Lower lobe of right lung (tissue), 2 donors: ENCODE measurements at regions not wholly inside any gene's neighbourhood (a gene's known extent, or its start where the extent isn't known, plus 50 kb on each side); places are given as distances from the start of the nearest gene placed in this dataset.

Experiments
- ATAC-seq, 2 donors: fragments of 200-7000 bp; cut with Tn5 transposase; one replicate each; pipeline ENCODE4 v1.9.1; 2020 to 2022; ENCODE audit warnings: mild to moderate bottlenecking in 2 of 2, moderate library complexity in 2 of 2
- DNase-seq: peaks from one replicate; pipeline ENCODE4 v3.0.0-alpha.2; 2020
- H3K27ac ChIP-seq: fragments of 200-600 bp; one replicate; pipeline ENCODE4 v1.8.0; 2022
- H3K27me3 ChIP-seq: fragments of 200-600 bp; one replicate; pipeline ENCODE4 v1.8.0; 2022; ENCODE audit warnings: low read depth
- H3K36me3 ChIP-seq: fragments of 200-600 bp; one replicate; pipeline ENCODE4 v1.8.0; 2022; ENCODE audit warnings: mild to moderate bottlenecking
- H3K4me1 ChIP-seq: fragments of 200-600 bp; one replicate; pipeline ENCODE4 v1.8.0; 2022
- H3K4me3 ChIP-seq: fragments of 200-600 bp; one replicate; pipeline ENCODE4 v1.8.0; 2022; ENCODE audit warnings: mild to moderate bottlenecking
- H3K9me3 ChIP-seq: fragments of 200-600 bp; one replicate; pipeline ENCODE4 v1.8.0; 2022
- intact Hi-C: fragments of 100-400 bp; cut with DNase I; formaldehyde crosslinking; loops from one replicate; pipeline ENCODE4 v1.11.0; 2022
- TF ChIP-seq, protein P1 (sequence below): fragments of 200-600 bp; IDR thresholded peaks from one replicate; pipeline ENCODE4 v1.8.0; 2022; ENCODE audit warnings: antibody characterized with exemption, mild to moderate bottlenecking
- donor health status: DM: no; HTN: yes; CAD: no; lungs with severe emphysema.

DNA sequence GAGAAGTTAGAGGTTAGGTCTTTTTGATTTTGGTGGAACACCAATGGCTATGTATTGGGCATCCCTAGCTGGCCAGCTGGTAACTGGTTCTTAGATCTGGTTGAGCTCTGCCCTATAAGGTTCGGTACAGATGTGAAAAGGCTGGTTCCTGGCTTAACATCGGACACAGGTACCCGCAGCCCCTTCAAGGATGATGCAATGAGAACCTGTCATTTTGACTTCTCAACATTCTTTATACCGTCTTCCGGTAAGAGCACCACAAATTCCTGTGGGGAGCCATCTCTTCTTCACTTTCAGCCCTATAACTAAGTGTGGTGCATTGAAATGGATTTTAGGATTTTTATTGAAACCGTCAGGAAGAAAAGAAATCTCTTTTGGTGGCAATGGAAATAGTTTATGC lies 222.8 kb downstream of the ADAMTS9 start:
- intact Hi-C loops = no loop called here
- ATAC-seq (no peak), DNase-seq (no peak)
- Histone ChIP-seq H3K27me3 (no peaks in the 10 kb centered on the region), H3K9me3 (no peaks in the 10 kb centered on the region), H3K36me3 (no peaks in the 10 kb centered on the region), H3K27ac (no peak overlapping the region), H3K4me1 (peaks cover 10% of the 10 kb centered on the region), H3K4me3 (no peak overlapping the region)
- TF ChIP-seq, protein P1, sequence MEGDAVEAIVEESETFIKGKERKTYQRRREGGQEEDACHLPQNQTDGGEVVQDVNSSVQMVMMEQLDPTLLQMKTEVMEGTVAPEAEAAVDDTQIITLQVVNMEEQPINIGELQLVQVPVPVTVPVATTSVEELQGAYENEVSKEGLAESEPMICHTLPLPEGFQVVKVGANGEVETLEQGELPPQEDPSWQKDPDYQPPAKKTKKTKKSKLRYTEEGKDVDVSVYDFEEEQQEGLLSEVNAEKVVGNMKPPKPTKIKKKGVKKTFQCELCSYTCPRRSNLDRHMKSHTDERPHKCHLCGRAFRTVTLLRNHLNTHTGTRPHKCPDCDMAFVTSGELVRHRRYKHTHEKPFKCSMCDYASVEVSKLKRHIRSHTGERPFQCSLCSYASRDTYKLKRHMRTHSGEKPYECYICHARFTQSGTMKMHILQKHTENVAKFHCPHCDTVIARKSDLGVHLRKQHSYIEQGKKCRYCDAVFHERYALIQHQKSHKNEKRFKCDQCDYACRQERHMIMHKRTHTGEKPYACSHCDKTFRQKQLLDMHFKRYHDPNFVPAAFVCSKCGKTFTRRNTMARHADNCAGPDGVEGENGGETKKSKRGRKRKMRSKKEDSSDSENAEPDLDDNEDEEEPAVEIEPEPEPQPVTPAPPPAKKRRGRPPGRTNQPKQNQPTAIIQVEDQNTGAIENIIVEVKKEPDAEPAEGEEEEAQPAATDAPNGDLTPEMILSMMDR = no peak

DNA sequence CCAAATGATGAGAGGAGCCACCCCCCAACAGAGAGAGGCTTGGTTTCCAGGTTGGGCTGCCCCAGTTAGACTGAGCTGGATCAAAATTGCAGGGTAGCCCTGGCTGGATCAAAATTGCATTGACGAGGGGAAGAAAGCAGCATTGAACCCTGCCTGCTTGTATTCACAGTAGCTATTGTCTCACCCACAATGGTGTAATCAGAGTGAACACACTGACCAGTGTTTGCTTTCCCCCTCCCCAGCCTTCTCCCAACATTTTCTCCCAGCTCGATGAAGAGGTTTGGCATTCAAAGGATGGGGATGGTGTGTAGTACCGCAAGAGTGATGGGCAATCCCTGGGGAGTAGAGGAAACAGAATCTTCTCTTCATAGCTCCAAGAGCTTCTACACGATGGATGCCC lies 223.8 kb downstream of the ADAMTS9 start:
- ATAC-seq = no peak
- Histone ChIP-seq H3K4me1 (peaks cover 10% of the 10 kb centered on the region), H3K36me3 (no peaks in the 10 kb centered on the region), H3K9me3 (no peaks in the 10 kb centered on the region), H3K4me3 (no peak overlapping the region), H3K27me3 (no peaks in the 10 kb centered on the region), H3K27ac (no peak overlapping the region)
- intact Hi-C loops = no loop called here
- no peak for DNase-seq
- TF ChIP-seq, protein P1 = no peak

DNA sequence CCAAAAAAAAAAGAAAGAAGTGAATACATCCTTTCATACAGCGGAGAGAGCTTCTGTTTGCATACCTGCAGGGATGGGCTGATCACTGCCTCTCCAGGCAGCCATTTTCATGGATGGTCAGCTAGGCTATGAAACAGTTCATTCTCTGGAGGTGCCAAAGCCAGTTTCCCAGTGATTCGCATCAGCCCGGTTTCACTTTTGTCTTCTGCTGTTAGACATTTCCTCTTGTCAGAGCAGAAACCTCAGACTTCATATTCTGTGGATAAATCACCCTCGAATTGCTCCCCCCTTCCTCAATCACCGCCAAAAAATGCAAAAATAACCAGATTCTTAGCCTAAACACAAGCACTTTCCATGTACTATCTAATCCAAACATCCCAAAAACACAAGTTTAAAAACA lies 225.6 kb downstream of the ADAMTS9 start:
- Histone ChIP-seq H3K4me1 (peaks cover 10% of the 10 kb centered on the region), H3K4me3 (no peak overlapping the region), H3K9me3 (no peaks in the 10 kb centered on the region), H3K27me3 (no peaks in the 10 kb centered on the region), H3K36me3 (no peaks in the 10 kb centered on the region), H3K27ac (no peak overlapping the region)
- ATAC-seq = no peak
- DNase-seq = no peak
- TF ChIP-seq, protein P1 = no peak
- intact Hi-C loops = no loop called here

DNA sequence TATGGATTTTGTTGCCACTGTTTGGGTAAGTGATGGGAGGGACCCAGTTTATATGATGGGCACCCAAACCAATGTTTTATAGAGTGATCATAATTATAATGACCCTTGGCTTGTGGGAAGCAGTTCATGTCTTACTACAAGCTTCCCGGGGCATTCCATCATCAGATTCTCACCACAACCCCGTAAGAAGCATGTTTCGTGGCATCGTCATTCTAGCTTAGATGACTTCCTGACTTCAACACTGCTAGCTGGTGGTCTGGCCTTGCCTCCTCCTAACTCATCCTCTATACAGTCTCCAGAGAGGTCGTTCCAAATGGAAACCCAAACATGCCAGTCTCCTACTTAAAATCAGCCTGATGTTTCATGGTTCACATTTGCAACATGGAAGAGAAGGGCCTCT lies 226.9 kb downstream of the ADAMTS9 start:
- ATAC-seq = no peak

DNA sequence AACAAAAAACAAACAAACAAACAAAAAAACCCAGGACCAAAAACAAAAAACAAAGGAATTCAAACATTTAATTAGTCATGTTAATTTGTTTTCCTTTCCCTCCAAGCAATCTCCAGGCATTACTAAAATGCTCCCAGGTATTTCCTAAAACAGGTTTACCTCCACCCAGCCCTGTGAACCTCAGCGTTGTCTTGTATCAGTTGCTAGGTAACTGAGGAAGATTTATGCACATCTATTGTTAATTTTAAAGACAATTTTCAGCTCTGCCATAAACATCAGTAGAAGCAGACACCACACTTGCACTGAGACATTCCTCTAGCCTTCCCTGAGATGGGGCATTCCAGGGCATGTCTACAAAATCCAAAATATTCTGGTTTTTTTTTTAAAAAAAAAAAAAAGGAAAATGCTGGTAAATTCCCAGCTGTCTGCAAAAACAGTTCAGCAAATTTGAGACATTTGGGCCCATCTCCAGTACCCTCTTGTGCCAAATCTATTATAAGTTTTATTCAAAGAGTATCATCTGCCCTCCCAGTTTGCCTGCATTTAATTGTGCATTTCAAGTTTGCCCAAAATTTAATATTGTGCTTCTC lies 227.6 kb downstream of the ADAMTS9 start:
- DNase-seq = no peak
- TF ChIP-seq, protein P1 = no peak

More for the DNA sequence above, 226.9 kb downstream of the ADAMTS9 start:
- Histone ChIP-seq H3K27ac (no peak overlapping the region), H3K4me1 (peaks cover 5% of the 10 kb centered on the region), H3K27me3 (no peaks in the 10 kb centered on the region), H3K9me3 (no peaks in the 10 kb centered on the region), H3K4me3 (no peak overlapping the region), H3K36me3 (no peaks in the 10 kb centered on the region)
- intact Hi-C loops = no loop called here
- TF ChIP-seq, protein P1 = no peak
- no peak for DNase-seq

More for the DNA sequence above, 227.6 kb downstream of the ADAMTS9 start:
- intact Hi-C loops = no loop called here
- ATAC-seq = no peak
- Histone ChIP-seq H3K36me3 (no peaks in the 10 kb centered on the region), H3K9me3 (no peaks in the 10 kb centered on the region), H3K4me3 (no peak overlapping the region), H3K4me1 (peaks cover 5% of the 10 kb centered on the region), H3K27me3 (no peaks in the 10 kb centered on the region), H3K27ac (no peak overlapping the region)
